ENCODE measurements at regions not wholly inside any gene's neighbourhood (a gene's known extent, or its start where the extent isn't known, plus 50 kb on each side); places are given as distances from the start of the nearest gene placed in this dataset.
"Not testable (repeated sequence)": the region's sequence is repeated elsewhere in the genome, so short reads cannot be mapped to it uniquely, and the experiment has no call there.

GRCh38 chr21:16185766-16186165 lies 456.0 kb downstream of the USP25 start:
- no peak for DNase-seq

- DNase-seq = no peak
These were observed 457.0 kb downstream of the USP25 start for GRCh38 chr21:16186742-16187141.

GRCh38 chr21:16187603-16188301 lies 458.0 kb downstream of the USP25 start:
- DNase-seq = no peak

- DNase-seq = no peak
These were observed 463.1 kb downstream of the USP25 start for GRCh38 chr21:16192902-16193301.

GRCh38 chr21:16193496-16194094 lies 463.8 kb downstream of the USP25 start:
- no peak for DNase-seq

- no peak for DNase-seq
These were observed 464.5 kb downstream of the USP25 start for GRCh38 chr21:16194095-16194787.

GRCh38 chr21:16194788-16195537 lies 465.2 kb downstream of the USP25 start:
- no peak for DNase-seq

- DNase-seq = no peak
These were observed 465.7 kb downstream of the USP25 start for GRCh38 chr21:16195538-16195910.

GRCh38 chr21:16196001-16196400 lies 466.2 kb downstream of the USP25 start:
- DNase-seq = no peak

- DNase-seq = no peak
These were observed 468.8 kb downstream of the USP25 start for GRCh38 chr21:16198546-16198945.

GRCh38 chr21:16199539-16199938 lies 469.8 kb downstream of the USP25 start:
- no peak for DNase-seq

- DNase-seq = no peak
These were observed 471.9 kb downstream of the USP25 start for GRCh38 chr21:16201718-16202117.

- no peak for DNase-seq
These were observed 475.7 kb downstream of the USP25 start for GRCh38 chr21:16205527-16205926.

- no peak for DNase-seq
These were observed 481.8 kb downstream of the USP25 start for GRCh38 chr21:16211339-16212303.

GRCh38 chr21:16213518-16213917 lies 483.7 kb downstream of the USP25 start:
- no peak for DNase-seq

- DNase-seq = no peak
These were observed 485.4 kb downstream of the USP25 start for GRCh38 chr21:16215193-16215592.

GRCh38 chr21:16215663-16216183 lies 485.9 kb downstream of the USP25 start:
- DNase-seq = no peak

GRCh38 chr21:16216288-16216962 lies 486.6 kb downstream of the USP25 start:
- no peak for DNase-seq

GRCh38 chr21:16218682-16219343 lies 489.0 kb downstream of the USP25 start:
- no peak for DNase-seq

- not testable (repeated sequence) for DNase-seq
These were observed 495.0 kb downstream of the USP25 start for GRCh38 chr21:16224756-16225155.
